HepG2 (cell line): ENCODE measurements at regions not wholly inside any gene's neighbourhood (a gene's known extent, or its start where the extent isn't known, plus 50 kb on each side); places are given as distances from the start of the nearest gene placed in this dataset.

Source experiments
- ATAC-seq: fragments of 200-7000 bp; cut with Tn5 transposase; 3 replicates; pipeline ENCODE4 v1.9.1; 2020; ENCODE audit warnings: mild to moderate bottlenecking, moderate library complexity
- BruUV-seq: library from RNA; stranded (reverse); fragments of 400-500 nt; replicated peaks from 2 replicates; lab custom pipeline; 2021; lab: Mats Ljungman, UMichigan
- CTCF ChIA-PET: fragments of 300-600 bp; formaldehyde crosslinking; extraction: SDS; loops from one replicate; lab custom pipeline; 2021; ENCODE audit warnings: low total read pairs, inconsistent platforms, low intra/inter-chr PET ratio; lab: Yijun Ruan, JAX
- POLR2A ChIA-PET: fragments of 350-600 bp; sonication (Branson Sonifier 250); formaldehyde crosslinking; loops from one replicate; lab custom pipeline; 2020; ENCODE audit warnings: antibody characterized with exemption, inconsistent platforms; lab: Yijun Ruan, JAX
- DNase-seq: peaks from one replicate; pipeline ENCODE4 v3.0.0-alpha.2; 2015; ENCODE audit warnings: low spot score
- FAIRE-seq: peaks from 3 replicates; lab custom pipeline; 2011; peaks lifted over from hg19 to GRCh38; lab: Jason Lieb, UNC
- H2AFZ ChIP-seq: one replicate; pipeline ENCODE4 v1.6.1; 2011; ENCODE audit warnings: low read length, inconsistent platforms
- H3K27ac ChIP-seq: fragments of 300-600 bp; 3 replicates; pipeline ENCODE4 v1.8.0; 2011; ENCODE audit warnings: mixed run types, mild to moderate bottlenecking, mixed read lengths, low read length, inconsistent platforms; ENCODE audit not compliant: insufficient read depth; ENCODE audit errors: extremely low read length
- H3K27me3 ChIP-seq, 2 experiments: fragments of 200-600 bp in 1 of 2; 2 replicates in 1 of 2; 3 replicates in 1 of 2; pipeline versions ENCODE4 v1.6.0 to v1.8.0; 2011; ENCODE audit warnings: low read length in 2 of 2, mild to moderate bottlenecking in 2 of 2, moderate library complexity in 2 of 2, inconsistent platforms in 1 of 2; ENCODE audit not compliant: insufficient read depth in 2 of 2, control insufficient read depth in 1 of 2
- H3K36me3 ChIP-seq, 2 experiments: fragments of 200-600 bp in 1 of 2; replicated peaks in 1 of 2; 2 replicates in 1 of 2; 3 replicates in 1 of 2; pipeline versions ENCODE4 v1.5.1 to v1.8.0; 2011; ENCODE audit warnings: low read length in 2 of 2, inconsistent platforms in 1 of 2; ENCODE audit not compliant: insufficient read depth in 2 of 2, control insufficient read depth in 1 of 2
- H3K4me1 ChIP-seq: 2 replicates; pipeline ENCODE4 v1.5.1; 2012; ENCODE audit warnings: low read length, inconsistent platforms; ENCODE audit not compliant: insufficient read depth
- H3K4me2 ChIP-seq: 2 replicates; pipeline ENCODE4 v1.6.0; 2011; ENCODE audit warnings: low read depth, low read length, inconsistent platforms
- H3K4me3 ChIP-seq, 3 experiments: fragments of 200-600 bp in 1 of 3; sonication (generic), shearing (Covaris generic) in 1 of 3; replicated peaks in 1 of 3; 2 replicates each; pipeline ENCODE4 v1.5.1; 2011 to 2016; ENCODE audit warnings: low read length in 3 of 3, inconsistent platforms in 2 of 3, low read depth in 2 of 3, mild to moderate bottlenecking in 2 of 3, control low read depth in 1 of 3, mixed read lengths in 1 of 3; ENCODE audit not compliant: insufficient read depth in 1 of 3
- H3K79me2 ChIP-seq: one replicate; pipeline ENCODE4 v1.6.1; 2011; ENCODE audit warnings: low read length, inconsistent platforms; ENCODE audit not compliant: insufficient read depth
- H3K9ac ChIP-seq: 2 replicates; pipeline ENCODE4 v1.6.0; 2011; ENCODE audit warnings: mild to moderate bottlenecking, low read depth, low read length, inconsistent platforms; ENCODE audit not compliant: insufficient read depth
- H3K9me3 ChIP-seq: 2 replicates; pipeline ENCODE4 v1.5.1; 2012; ENCODE audit warnings: mild to moderate bottlenecking, low read length
- H4K20me1 ChIP-seq: 2 replicates; pipeline ENCODE4 v1.6.0; 2011; ENCODE audit warnings: inconsistent platforms, mild to moderate bottlenecking, low read length, moderate library complexity; ENCODE audit not compliant: insufficient read depth
- CEBPG ChIP-seq: IDR thresholded peaks from 2 replicates; pipeline ENCODE4 v1.6.1; 2016
- DPF2 ChIP-seq: sonication (generic); formaldehyde crosslinking; IDR thresholded peaks from 2 replicates; pipeline ENCODE4 v1.4.0; 2020; ENCODE audit warnings: mild to moderate bottlenecking, low read depth, missing genetic modification reagents, borderline replicate concordance
- GLI4 ChIP-seq: sonication (generic); formaldehyde crosslinking; IDR thresholded peaks from 2 replicates; pipeline ENCODE4 v1.5.1; 2020; ENCODE audit warnings: missing genetic modification reagents, mild to moderate bottlenecking, moderate library complexity, borderline replicate concordance
- IKZF4 ChIP-seq: sonication (generic); formaldehyde crosslinking; IDR thresholded peaks from 2 replicates; pipeline ENCODE4 v1.5.1; 2020; ENCODE audit warnings: borderline replicate concordance, mild to moderate bottlenecking, low read depth, missing genetic modification reagents; ENCODE audit errors: not compliant biosample characterization
- KDM6A ChIP-seq: IDR thresholded peaks from 2 replicates; pipeline ENCODE4 v1.6.1; 2016; ENCODE audit warnings: low read depth
- MAFK ChIP-seq, 2 experiments: IDR thresholded peaks in 1 of 2; conservative IDR thresholded peaks in 1 of 2; 2 replicates each; pipeline ENCODE4 v1.6.1; 2011; ENCODE audit warnings: improper control_type of control experiment in 2 of 2, low read length in 2 of 2
- TP53 ChIP-seq: sonication (generic); formaldehyde crosslinking; conservative IDR thresholded peaks from 2 replicates; pipeline ENCODE4 v1.4.0; 2020; ENCODE audit warnings: missing genetic modification reagents
- XRCC5 ChIP-seq: fragments of 200-400 bp; formaldehyde crosslinking; optimal IDR thresholded peaks from 2 replicates; pipeline ENCODE3; 2017; ENCODE audit warnings: mild to moderate bottlenecking, low read length
- ZBTB1 ChIP-seq: sonication (generic); formaldehyde crosslinking; IDR thresholded peaks from 2 replicates; pipeline ENCODE4 v1.4.0; 2020; ENCODE audit warnings: missing genetic modification reagents, borderline replicate concordance
- ZKSCAN1 ChIP-seq: fragments of 150-350 bp; IDR thresholded peaks from 2 replicates; pipeline ENCODE4 v1.6.1; 2014; ENCODE audit warnings: low read length
- ZNF281 ChIP-seq: sonication (generic); formaldehyde crosslinking; IDR thresholded peaks from 2 replicates; pipeline ENCODE4 v1.4.0; 2020; ENCODE audit warnings: missing genetic modification reagents, borderline replicate concordance
- ZNF446 ChIP-seq: sonication (generic); formaldehyde crosslinking; IDR thresholded peaks from 2 replicates; pipeline ENCODE4 v1.5.0; 2020; ENCODE audit warnings: mild to moderate bottlenecking, missing genetic modification reagents
- ZNF788 ChIP-seq: sonication (generic); formaldehyde crosslinking; IDR thresholded peaks from 2 replicates; pipeline ENCODE4 v1.5.0; 2020; ENCODE audit warnings: mild to moderate bottlenecking, missing genetic modification reagents, borderline replicate concordance
- ZNF816 ChIP-seq: sonication (generic); formaldehyde crosslinking; IDR thresholded peaks from 2 replicates; pipeline ENCODE4 v1.8.0; 2022; ENCODE audit warnings: missing genetic modification reagents, mild to moderate bottlenecking, borderline replicate concordance
- WGBS: methylation state at CpG from one replicate; pipeline ENCODE4 v1.1.6; 2017; ENCODE audit warnings: low lambda C conversion rate; 5-methylcytosine and 5-hydroxymethylcytosine counted together
- in situ Hi-C: cut with HindIII; loops from 2 replicates; pipeline ENCODE4 v1.10.0; 2017; ENCODE audit warnings: low pct_unique_long_range_greater_than_20kb; ENCODE audit not compliant: extremely low pct_ligation_motif_present
- intact Hi-C: fragments of 100-400 bp; cut with micrococcal nuclease; formaldehyde crosslinking; loops from one replicate; pipeline ENCODE4 v1.10.0; 2022; ENCODE audit not compliant: unreplicated experiment

DNA sequence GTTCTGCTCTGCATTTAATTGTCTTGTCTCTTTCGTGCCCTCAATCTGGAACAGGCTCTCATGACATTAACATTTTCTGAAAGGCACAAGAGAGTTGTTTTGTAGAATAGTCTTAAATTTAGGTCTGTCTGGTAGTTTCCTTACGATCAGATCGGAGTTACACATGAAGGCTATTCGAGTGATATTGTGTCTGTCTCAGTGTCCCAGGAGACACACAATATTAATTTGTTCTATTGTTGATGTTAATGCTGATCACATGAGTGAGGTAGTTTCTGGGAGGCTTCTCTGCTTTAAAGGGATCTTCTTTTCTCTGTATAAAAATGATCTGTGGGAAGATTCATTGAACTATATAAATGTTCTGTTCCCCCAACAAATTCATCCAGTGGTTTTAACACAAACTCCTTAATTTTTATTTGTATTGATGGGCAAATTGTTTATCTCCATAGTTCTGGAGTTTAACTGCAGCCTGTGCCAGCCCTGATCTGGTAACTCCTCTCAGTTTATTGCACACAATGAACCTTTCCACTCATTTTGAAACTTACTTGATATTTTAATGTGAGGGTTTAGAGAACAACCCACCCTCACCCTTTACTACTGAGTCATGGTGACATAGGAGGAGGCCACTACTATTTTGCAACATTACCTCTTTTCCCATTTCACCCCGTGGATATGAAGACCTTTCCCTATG, 223.0 kb downstream of the CBLN4 start:
- intact Hi-C loops (no loop called here), in situ Hi-C loops (no loop called here)
- TF ChIP-seq CEBPG (CRISPR knock-in tag) (no peak), ZNF788 (no peak), ZNF446 (CRISPR knock-in tag) (no peak), ZNF816 (CRISPR knock-in tag) (no peak), GLI4 (CRISPR knock-in tag) (no peak), KDM6A (no peak), XRCC5 (no peak), MAFK (conservative IDR thresholded peaks at IDR 0.05 in 1 of 2, IDR thresholded peaks at IDR 0.05 in 1 of 2; ENCODE audit: low read length in 2 of 2) (no peak), ZBTB1 (no peak), ZNF281 (CRISPR knock-in tag) (no peak), ZKSCAN1 (no peak), IKZF4 (CRISPR knock-in tag) (no peak), TP53 (no peak), DPF2 (CRISPR knock-in tag) (no peak)
- ChIA-PET CTCF (no interaction called here), POLR2A (no interaction called here)
- Histone ChIP-seq H3K36me3 (no peaks in the 10 kb centered on the region), H3K4me3 (no peak overlapping the region), H3K27me3 (no peaks in the 10 kb centered on the region), H3K9ac (no peak overlapping the region), H4K20me1 (no peaks in the 10 kb centered on the region), H2AFZ (no peak overlapping the region), H3K4me2 (no peak overlapping the region), H3K27ac (no peak overlapping the region), H3K79me2 (no peaks in the 10 kb centered on the region), H3K9me3 (peaks cover 96% of the 10 kb centered on the region), H3K4me1 (no peaks in the 10 kb centered on the region)
- WGBS: 18% methylated on average over 5 of the region's 5 CpGs
- FAIRE-seq (no peak), DNase-seq (no peak), ATAC-seq (no peak)
- no TSS peak for BruUV-seq
